GM06990 (cell line): ENCODE measurements at regions not wholly inside any gene's neighbourhood (a gene's known extent, or its start where the extent isn't known, plus 50 kb on each side); places are given as distances from the start of the nearest gene placed in this dataset.

Experiments
- DNase-seq: peaks from one replicate; pipeline ENCODE4 v3.0.0-alpha.2; 2011; ENCODE audit not compliant: insufficient read length; ENCODE audit errors: extremely low read depth
- H3K27me3 ChIP-seq: replicated peaks from 2 replicates; pipeline ENCODE4 v1.6.0; 2011; ENCODE audit warnings: low read length; ENCODE audit not compliant: control insufficient read depth, insufficient read depth
- H3K36me3 ChIP-seq: 2 replicates; pipeline ENCODE4 v1.5.1; 2011; ENCODE audit warnings: low read length; ENCODE audit not compliant: control insufficient read depth, insufficient read depth
- H3K4me3 ChIP-seq: replicated peaks from 2 replicates; pipeline ENCODE4 v1.5.1; 2011; ENCODE audit warnings: low read depth, mild to moderate bottlenecking, control low read depth, low read length
- TF ChIP-seq, protein P1 (sequence below): IDR thresholded peaks from 2 replicates; pipeline ENCODE4 v1.5.1; 2011; ENCODE audit warnings: low read length, control low read depth, mild to moderate bottlenecking, inconsistent platforms; ENCODE audit not compliant: insufficient read depth, poor library complexity, severe bottlenecking

GRCh38 chr12:94749455-94749854 is 99.1 kb upstream of the TMCC3 start:
- Histone ChIP-seq H3K36me3 (peaks cover 12% of the 10 kb centered on the region), H3K27me3 (no peaks in the 10 kb centered on the region), H3K4me3 (no peak overlapping the region)
- TF ChIP-seq, protein P1, sequence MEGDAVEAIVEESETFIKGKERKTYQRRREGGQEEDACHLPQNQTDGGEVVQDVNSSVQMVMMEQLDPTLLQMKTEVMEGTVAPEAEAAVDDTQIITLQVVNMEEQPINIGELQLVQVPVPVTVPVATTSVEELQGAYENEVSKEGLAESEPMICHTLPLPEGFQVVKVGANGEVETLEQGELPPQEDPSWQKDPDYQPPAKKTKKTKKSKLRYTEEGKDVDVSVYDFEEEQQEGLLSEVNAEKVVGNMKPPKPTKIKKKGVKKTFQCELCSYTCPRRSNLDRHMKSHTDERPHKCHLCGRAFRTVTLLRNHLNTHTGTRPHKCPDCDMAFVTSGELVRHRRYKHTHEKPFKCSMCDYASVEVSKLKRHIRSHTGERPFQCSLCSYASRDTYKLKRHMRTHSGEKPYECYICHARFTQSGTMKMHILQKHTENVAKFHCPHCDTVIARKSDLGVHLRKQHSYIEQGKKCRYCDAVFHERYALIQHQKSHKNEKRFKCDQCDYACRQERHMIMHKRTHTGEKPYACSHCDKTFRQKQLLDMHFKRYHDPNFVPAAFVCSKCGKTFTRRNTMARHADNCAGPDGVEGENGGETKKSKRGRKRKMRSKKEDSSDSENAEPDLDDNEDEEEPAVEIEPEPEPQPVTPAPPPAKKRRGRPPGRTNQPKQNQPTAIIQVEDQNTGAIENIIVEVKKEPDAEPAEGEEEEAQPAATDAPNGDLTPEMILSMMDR, result no peak
- no peak for DNase-seq

- peaks cover 12% of the 10 kb centered on the region for H3K36me3 ChIP-seq
- no peak for DNase-seq
- no peaks in the 10 kb centered on the region for H3K27me3 ChIP-seq
- TF ChIP-seq, protein P1, result no peak
- no peak overlapping the region for H3K4me3 ChIP-seq
Observed at GRCh38 chr12:94748726-94749421, 98.5 kb upstream of the TMCC3 start.

DNA sequence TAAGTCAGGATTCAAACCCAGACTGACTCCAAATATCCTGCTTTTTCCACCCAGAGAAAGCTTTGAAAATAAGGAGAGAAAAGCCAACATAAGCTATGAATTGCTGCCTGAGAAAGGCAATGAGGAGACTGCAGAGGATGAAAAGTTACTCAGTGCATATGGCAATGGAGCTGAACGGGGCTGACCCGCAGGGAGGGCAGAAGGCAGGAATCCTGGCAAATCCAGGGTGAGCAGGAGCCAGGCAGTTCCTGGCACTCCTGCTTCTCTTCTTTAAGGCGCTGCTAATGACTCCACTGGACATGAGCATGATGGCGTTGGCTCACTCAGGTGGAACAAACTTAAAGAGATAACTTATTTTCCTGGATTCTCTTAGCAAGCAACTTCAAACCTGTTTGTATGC is 95.2 kb upstream of the TMCC3 start:
- no peak overlapping the region for H3K4me3 ChIP-seq
- no peak for DNase-seq
- H3K36me3 ChIP-seq, result no peaks in the 10 kb centered on the region; the same call in 1 of the 2 replicates
- no peaks in the 10 kb centered on the region for H3K27me3 ChIP-seq
- TF ChIP-seq, protein P1, result no peak

DNA sequence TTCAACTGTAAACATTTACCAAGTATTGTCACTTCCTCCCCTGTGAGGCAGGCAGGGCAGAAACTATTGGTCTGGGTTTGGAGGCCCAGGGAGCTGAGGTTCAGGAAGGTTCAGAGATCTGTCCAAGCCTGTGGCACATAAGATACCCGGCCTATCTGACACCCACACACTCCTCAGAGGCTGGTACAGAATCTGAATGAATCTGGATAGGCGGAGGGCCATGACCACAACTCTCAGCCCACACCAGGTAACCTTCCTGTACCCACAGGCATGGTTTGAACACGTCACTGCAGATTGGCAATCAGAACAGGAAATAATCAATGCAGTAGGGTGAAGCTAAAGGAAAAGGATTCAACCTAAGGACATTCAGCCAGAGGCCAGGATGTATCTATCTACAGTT is 92.8 kb upstream of the TMCC3 start:
- TF ChIP-seq, protein P1, result no peak
- Histone ChIP-seq H3K27me3 (no peaks in the 10 kb centered on the region), H3K4me3 (no peak overlapping the region), H3K36me3 (peaks cover 3% of the 10 kb centered on the region)
- no peak for DNase-seq

GRCh38 chr12:94740601-94741362 is 90.4 kb upstream of the TMCC3 start:
- no peak for DNase-seq
- Histone ChIP-seq H3K4me3 (no peak overlapping the region), H3K36me3 (peaks cover 3% of the 10 kb centered on the region), H3K27me3 (no peaks in the 10 kb centered on the region)
- TF ChIP-seq, protein P1, result no peak

DNA sequence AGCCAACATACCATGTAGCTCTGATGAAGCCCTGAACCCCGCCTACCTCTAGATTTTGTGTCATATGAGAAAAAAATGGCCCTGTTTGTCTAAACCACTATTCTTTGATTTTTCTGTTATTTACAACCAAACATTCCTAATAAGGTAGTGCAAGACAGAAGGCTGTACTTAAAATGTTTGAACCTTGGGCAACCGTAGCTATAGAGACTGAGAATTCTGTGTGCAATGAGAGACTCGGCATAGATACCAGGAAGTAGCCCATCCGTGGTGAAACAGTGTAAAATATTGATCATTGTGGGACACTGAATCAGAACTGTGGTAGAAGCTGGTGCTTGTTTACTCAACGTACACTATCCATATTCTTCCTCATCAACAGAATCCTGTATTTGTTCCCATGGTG is 86.5 kb upstream of the TMCC3 start:
- TF ChIP-seq, protein P1, result no peak
- no peak for DNase-seq
- Histone ChIP-seq H3K4me3 (no peak overlapping the region), H3K36me3 (peaks cover 11% of the 10 kb centered on the region), H3K27me3 (no peaks in the 10 kb centered on the region)
